HEK293 (cell line): ENCODE measurements at regions not wholly inside any gene's neighbourhood (a gene's known extent, or its start where the extent isn't known, plus 50 kb on each side); places are given as distances from the start of the nearest gene placed in this dataset.

ENCODE experiments used
- CTCF ChIP-seq: fragments of 450-650 bp; formaldehyde crosslinking; IDR thresholded peaks from 2 replicates; pipeline ENCODE4 v1.5.1; 2016; ENCODE audit warnings: missing biosample characterization, missing genetic modification characterization
- ZEB2 ChIP-seq: fragments of 450-650 bp; formaldehyde crosslinking; IDR thresholded peaks from 2 replicates; pipeline ENCODE4 v1.5.1; 2016; ENCODE audit warnings: missing biosample characterization, missing genetic modification characterization

GRCh38 chr11:38530226-38530625, 1932.2 kb upstream of the RAG2 start:
- TF ChIP-seq ZEB2 (tag by site-specific recombination) (no peak), CTCF (tag by site-specific recombination) (no peak)
